Nucleus accumbens (tissue), 56 donors: ENCODE measurements at regions not wholly inside any gene's neighbourhood (a gene's known extent, or its start where the extent isn't known, plus 50 kb on each side); places are given as distances from the start of the nearest gene placed in this dataset.

Source experiments
- DNase-seq, 56 donors: peaks; one replicate each; lab custom pipeline; 2025; lab: John Stamatoyannopoulos, UW

DNA sequence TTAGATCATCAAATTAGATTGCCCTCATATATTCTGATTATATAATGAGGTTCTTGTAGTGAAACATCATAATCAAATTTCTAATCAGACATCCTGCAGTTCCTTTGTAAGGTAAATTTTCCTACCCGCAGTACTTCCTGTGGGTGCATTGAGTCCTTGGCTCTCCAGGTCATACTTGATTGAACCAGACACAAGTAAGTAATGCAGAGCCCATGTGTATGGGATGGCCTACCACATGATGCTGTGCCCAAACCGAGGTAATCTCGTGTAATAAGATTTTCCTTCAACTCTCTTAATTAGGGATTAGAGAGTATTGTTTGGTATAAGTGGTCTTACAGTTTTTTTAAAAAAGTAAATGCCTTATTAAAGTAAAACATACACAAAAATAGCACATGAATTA is 1841.8 kb downstream of the PCDH7 start:
- no peak for DNase-seq

DNA sequence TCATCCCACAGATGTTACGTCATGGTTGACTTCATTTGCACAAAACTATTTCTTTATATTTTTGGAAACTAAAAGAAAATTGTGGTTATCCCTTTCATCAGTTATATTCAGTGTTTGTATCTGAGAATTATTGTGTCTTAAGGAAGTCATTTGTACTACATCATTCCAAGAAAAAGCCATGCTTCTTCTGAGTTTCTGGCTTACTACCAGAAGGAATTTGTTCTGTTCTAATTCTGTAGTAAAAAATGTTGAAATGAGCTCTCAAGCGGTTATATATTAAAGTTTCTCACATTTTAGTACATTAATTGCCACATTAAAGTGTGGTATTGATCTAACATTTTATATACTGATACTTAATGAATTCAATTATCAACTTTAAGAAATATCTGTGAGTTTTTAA is 1844.5 kb downstream of the PCDH7 start:
- no peak for DNase-seq

DNA sequence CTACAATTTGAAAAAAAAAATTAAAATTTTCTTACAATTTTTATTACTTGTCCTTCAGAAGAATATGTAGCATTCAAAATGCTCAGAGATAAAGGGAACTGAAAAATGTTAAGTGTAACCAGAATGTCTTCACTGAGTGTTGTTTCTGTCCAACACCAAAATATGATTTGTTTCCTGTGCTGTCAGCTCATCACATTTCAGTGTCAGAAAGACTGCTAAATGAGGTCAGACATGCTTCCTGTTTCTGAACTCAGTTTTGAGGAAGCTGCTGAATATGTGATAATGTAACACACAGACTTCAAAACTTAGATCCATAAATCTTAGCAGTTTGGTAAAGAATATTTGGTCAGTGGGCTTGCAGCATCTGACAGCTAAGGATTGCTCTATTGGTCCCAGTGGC is 1849.7 kb downstream of the PCDH7 start:
- no peak for DNase-seq

DNA sequence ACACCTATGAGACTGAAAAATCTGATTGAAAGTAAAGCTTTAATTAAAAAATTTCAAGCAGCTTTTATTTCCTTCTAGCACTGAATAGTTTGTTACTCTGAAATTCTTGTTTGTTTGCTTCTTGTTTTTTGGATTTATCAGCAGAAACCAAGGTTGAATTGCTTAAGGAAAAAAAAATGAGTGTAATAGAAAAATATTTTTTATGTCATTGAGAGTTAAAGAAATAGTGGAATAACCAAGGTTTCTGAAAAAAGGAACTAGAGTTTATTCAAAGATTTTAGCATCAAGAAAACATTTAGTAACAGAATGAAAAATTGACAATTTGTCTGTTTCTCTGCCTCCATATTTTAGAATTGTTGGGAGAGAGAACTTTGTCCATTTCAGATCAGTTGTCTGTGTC is 1852.2 kb downstream of the PCDH7 start:
- no peak for DNase-seq

DNA sequence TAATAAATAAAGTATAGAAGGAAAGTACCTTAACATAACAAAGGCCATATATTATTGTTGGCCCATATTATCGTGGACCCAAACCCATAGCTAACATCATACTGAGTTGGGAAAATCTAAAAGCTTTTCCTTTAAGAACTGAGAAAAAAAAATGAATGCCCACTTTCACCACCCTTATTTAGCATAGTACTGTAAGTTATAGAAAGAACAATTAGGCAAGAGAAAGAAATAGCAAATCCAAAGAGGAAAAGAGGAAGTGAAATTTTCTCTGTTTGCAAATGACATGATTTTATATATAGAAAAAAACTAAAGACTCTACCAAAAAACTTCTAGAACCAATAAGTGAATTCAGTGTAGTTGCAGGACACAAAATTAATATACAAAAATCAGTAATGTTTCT is 1854.6 kb downstream of the PCDH7 start:
- no peak for DNase-seq

DNA sequence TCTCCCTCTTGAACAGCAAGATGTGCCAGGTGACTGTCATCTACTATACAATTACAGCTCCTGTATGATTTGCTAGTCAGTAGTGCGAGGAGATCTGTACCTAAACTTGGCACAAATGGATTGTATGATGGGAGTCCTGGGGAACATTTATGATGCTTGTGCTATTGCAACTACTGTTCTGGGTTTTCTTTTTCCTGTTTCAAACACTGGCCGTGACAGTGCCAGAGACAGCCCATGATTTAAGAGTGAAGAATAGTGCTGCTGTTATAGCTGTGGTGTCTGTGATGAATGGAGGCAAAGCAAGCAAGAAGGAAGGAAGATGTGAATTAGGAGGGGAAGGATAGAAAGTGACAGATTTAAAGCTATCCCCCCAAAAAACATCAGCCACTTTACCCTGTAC is 1868.9 kb downstream of the PCDH7 start:
- DNase-seq: no peak

DNA sequence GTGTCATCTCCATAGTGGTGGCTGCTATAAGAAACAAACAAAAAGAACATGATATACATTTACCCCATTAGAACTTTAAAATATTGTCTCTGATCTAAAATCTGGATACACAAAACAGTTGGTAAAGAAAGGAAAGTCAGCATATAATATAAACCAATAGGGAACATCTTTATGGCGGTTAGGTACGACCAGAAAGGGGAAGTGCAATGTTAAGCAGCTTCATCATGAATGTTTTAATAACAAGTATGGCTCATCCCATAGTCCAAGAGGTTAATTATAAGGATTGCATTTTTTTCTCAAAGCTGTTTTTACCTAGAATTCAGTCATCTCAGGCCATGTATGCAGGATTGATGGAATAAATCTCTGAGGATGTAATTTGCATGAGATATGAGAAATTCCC is 1869.7 kb downstream of the PCDH7 start:
- no peak for DNase-seq

DNA sequence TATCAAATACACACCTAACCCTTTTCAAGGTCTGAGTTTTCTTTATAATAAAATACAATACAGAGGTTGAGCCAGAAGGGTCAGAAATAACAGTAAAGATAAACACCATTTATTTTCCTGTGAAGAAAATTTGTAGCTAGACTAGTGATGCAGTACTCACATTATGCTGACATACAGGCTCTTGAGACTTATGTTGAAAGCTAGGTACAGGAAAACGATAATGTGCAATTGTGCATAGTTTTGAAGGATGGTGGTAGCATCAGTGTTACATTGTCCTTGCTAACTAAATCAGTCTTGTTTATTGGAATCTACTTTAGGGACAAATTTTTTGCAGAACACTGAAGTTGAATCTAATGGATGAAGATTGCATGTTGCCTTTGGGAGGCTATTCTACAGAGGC is 1877.2 kb downstream of the PCDH7 start:
- DNase-seq: no peak

DNA sequence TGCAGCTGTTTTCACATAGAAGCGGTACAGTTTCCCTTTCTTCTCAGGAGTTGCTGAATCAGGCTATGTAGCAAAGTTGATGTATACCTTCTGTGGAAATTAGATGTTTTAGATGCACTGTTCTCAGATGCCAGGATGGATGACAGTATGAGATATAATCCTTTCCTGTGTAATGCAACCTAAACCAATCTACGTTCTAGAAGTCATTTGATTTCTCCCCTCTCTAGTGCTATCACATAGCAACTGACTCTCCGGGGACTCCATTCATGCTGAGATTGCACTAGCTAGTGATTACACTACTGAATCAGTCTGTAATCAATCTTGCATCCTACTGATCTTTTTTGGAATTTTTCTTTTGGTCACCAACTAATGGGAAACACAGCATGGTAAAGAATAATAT is 1881.7 kb downstream of the PCDH7 start:
- DNase-seq: no peak

DNA sequence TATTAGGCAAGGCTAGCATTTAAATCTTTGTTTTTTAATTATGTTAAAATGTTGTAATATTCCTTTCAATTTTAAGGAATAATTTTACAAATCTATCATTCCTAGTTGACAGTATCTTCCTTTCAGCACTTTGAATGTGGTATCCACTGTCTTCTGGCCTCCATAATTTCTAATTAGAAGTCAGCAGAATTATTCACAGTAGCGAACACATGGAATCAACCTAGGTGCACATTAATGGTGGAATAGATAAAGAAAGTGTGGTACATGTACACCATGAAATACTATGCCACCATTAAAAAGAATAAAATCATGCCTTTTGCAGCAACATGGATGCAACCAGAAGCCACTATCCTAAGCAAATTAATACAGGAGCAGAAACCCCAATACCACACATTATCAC is 1887.8 kb downstream of the PCDH7 start:
- no peak for DNase-seq

DNA sequence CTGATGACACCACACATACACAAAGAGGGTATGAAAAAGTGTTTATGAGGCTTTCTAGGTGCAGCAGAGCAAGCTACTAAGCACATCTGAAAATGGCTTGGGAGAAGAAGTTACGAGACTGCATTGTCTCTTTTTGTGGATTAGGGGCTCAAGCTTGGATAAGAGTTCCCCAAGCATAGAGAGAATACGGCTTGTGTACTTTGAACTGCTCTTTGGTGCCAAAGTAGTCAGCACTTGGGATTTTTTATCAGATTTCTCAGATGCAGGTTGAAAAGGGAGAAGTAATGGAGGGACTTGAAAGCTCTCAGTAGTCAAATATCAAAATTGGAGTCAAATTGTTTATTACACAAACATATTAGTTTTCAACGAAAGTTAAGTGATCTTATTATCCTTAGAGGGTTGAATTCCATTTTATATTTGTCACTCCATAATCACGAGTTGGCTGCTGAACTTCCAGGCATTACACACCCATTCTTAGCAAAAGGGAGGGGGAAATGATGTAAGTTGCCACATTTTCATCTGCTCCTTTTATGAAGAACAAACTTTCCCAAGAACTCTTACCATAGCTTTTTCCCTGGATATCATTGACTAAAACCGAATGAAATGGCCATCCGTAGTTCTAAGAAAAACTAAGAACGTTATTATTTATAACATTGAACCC is 1904.9 kb downstream of the PCDH7 start:
- DNase-seq: no peak

DNA sequence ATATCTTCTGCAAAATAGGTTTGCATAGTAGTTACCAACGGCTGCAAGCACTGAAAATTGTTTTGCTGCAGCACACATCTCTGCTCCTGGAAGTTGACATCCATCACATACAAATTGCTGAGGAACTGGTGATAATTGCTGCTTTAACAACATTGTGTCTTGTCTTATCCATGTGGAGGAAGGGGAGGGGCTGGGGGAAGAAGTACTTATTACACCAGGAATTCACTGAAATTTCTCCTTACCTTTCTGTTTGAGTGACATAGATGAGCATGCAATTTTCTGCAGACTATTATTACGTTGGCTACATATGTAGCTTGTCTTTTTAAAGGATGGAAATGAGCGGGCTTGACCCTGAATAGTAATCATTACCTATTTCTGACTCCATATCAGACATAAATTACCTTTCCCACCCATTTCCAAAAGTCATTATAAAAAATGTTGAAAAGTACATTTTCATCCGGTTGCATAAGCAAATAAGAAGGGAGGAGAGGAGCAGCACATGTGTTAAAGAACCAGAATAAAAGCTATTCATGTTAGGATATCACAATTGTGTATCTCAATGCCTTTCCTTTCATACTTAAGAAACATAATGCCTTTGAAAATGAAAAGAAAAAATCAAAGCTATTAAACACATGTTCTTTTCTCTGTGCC is 1905.6 kb downstream of the PCDH7 start:
- no peak for DNase-seq

DNA sequence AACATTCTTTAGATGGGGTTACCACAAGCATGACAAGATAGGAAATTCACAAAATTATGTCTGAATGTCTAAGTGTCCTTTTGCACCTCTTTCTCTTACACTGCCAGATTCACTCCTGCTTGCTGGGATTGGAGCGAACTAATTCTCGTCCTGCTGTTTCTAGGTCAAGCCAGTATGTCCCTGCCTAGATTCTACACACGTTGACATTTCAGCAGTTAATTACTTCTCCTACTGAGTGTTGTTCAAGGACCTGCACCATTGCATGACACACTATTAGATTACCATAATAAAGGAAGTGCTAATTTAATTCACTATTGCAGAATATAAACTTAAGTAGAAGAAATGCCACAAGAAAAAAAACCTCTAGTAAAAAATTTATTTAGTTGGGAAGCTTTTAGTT is 1911.7 kb downstream of the PCDH7 start:
- no peak for DNase-seq

DNA sequence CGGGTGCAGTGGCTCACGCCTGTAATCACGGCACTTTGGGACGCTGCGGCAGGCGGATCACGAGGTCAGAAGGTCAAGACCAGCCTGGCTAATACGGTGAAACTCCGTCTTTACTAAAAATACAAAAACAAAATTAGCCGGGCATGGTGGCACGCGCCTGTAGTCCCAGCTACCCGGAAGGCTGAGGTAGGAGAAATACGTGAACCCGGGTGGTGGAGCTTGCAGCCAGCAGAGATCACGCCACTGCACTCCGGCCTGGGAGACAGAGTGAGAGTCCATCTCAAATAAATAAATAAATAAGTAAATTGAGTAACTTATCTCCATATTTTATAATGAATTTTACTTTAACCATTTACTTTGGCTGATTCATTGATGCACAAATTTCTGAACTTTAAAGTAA is 1913.3 kb downstream of the PCDH7 start:
- DNase-seq: no peak

DNA sequence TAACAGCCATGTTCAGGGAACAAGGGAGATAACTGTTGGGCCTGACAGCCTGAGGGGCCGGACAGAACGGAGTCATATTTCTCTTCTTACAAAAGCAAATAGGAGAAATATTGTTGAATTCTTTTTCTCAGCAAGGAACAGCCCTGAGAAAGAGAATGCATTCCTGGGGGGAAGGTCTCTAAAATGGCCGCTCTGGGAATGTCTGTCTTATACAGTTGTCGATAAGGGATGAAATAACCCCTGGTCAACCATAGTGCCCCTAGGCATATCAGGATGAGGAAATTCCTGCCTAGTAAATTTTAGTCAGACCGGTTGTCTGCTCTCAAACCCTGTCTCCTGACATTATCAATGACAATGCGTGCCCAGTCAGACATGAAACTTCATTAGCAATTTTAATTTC is 1925.5 kb downstream of the PCDH7 start:
- DNase-seq: no peak

DNA sequence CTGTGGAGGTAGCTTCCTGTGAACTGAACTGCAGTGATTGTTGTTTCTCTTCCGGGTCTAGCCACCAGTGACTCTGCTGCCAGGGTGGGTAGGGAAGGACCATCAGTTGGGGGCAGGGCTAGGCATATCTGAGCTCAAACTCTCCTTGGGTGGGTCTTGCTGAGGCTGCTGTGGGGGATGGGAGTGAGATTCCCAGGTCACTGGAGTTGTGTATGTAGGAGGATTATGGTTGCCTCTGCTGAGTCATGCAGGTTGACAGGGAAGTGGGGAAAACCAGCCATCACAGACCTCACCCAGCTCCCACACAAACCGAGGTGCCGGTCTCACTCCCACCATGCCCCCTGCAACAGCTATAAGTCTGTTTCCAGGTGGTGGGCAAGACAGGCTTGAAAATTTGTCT is 1937.8 kb downstream of the PCDH7 start:
- DNase-seq: no peak

DNA sequence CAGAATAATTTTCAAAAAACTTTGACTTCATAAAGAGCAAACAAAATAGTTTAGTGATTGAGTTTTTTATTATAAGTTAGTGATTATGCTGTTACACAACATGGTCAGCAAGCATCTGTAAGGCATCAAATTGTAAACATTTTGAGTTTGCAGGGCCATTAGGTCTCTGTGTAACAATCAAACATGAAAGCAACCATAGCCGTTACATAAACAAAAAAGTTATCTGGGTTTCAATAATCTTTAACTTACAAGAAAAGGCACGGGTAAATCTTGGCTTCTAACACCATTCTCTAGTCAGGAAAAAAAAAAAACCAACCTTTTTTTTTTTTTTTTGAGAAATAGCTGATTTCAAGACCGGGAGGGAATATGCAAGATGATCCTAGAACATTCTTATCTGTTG is 1941.1 kb downstream of the PCDH7 start:
- DNase-seq: no peak

DNA sequence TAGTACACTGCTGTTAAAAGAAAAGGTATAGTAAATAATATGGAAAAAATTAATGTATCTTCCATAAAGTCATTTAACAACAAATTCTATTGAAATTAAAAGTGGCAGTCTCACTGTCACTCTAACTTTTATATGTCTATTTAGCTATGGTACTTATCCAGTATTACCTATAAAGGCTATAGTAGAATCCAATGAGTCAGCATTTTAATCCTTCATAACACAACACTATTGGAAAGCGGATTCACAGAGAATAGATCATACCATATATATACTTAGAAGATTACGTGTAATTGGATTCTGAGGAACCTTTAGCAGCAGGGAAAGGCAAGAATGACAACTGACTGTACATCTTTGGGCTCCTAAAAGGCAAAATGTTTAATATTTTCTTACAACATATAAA is 1942.6 kb downstream of the PCDH7 start:
- DNase-seq: no peak

DNA sequence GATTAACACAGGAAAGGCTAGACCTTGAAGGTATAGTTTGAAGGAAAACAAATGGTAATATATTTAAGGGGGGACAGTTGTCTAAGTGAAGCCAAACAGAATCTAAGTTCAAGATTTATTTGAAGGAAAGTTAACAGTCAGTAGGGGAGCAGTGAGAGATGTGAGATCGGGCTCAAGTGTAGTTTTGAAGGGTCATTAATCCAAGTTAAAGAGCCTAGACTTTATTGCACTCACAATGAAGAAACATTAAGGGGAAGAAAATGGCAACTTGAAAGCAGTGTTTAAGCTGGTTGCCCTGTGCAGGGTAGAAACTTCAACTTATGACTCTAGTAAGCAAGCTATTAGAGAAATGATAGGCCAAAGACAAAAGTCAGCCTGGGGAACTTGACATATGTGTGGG is 1952.2 kb downstream of the PCDH7 start:
- DNase-seq: no peak

DNA sequence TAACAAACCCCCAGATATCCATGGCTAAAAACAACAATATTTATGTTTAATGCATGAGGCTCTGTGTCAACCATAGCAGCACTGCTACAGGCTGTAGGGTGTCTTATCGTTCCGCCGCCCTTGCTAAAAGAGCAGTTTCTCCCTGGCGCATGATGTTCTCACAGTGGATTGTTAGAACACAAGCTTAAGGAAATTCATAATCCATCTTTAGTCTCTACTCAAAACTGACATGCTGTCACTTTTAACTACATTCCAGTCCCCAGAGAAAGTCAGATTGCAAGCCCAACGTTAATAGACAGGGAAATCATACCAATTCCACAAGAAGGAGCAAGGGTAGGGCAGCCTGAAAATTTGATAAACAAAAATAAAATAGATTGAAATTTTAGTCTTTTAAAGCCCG is 1960.8 kb downstream of the PCDH7 start:
- DNase-seq: no peak

DNA sequence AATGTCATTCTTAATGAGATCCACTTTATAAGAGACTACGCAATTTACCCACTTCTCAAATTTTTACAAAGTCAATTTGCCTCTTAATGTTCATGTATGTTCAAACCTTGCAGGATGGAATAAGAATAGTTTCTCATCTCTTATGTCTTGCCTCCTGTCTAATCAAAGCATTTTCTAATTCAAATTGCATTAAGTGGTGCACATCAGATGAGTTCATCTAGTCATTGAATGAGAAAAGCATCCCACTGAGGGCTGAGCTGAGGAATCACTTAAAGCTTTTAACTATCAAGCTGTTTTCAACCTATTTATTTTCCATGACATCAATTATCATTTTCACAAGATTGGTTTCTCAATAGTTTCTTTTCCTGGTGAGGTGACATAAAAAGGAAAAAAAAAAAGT is 1964.0 kb downstream of the PCDH7 start:
- no peak for DNase-seq

DNA sequence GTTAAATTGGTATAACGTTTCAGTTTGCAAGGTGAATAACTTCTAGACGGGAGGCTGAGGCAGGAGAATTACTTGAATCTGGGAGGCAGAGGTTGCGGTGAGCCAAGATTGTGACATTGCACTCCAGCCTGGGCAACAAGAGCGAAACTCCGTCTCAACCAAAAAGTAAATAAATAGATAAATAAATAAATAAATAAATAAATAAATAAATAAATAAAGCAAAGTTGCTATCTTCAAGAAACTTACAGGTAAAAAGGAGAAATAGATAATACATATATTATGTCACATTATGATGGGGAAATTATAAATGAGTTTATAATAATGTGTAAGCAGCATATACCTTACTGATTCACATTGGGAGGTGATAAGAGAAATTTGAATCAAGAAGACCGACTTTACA is 1966.0 kb downstream of the PCDH7 start:
- no peak for DNase-seq

DNA sequence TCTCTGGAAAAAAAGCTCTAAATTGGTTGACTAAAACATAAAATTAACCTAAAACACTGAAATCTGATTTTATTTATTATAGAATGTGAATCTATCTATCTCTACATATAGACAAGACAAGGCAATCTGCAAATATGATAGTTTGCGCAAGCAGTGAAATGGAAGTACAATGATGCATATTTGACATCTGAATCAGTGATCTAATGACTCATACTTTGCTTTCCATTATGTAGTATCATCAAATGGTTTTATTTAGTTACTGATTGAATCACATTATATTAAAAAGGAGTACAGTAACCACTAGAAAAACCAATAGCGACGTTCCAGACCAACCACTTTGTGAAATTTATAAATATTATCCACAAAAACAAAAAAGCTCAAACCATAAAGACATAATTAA is 1969.3 kb downstream of the PCDH7 start:
- no peak for DNase-seq
